SK-N-SH (cell line): ENCODE measurements at regions not wholly inside any gene's neighbourhood (a gene's known extent, or its start where the extent isn't known, plus 50 kb on each side); places are given as distances from the start of the nearest gene placed in this dataset.

ENCODE experiments used
- EP300 ChIP-seq, 2 experiments: IDR thresholded peaks; 2 replicates each; pipeline versions ENCODE4 v1.4.0 to v1.6.1; 2012; ENCODE audit warnings: borderline replicate concordance in 1 of 2, low read depth in 1 of 2, low read length in 1 of 2
- MAX ChIP-seq: IDR thresholded peaks from 2 replicates; pipeline ENCODE4 v1.4.0; 2012; ENCODE audit warnings: low read depth
- POLR2AphosphoS5 ChIP-seq: IDR thresholded peaks from 2 replicates; pipeline ENCODE4 v1.6.1; 2012; ENCODE audit warnings: low read depth, low read length
- SMC3 ChIP-seq: IDR thresholded peaks from 2 replicates; pipeline ENCODE4 v1.6.1; 2012; ENCODE audit warnings: low read depth, low read length, improper control_type of control experiment
- TF ChIP-seq, protein P1 (sequence below): fragments of 200-600 bp; sonication (generic); IDR thresholded peaks from 2 replicates; pipeline ENCODE4 v1.6.1; 2017; ENCODE audit warnings: antibody characterized with exemption, mild to moderate bottlenecking, moderate library complexity

DNA sequence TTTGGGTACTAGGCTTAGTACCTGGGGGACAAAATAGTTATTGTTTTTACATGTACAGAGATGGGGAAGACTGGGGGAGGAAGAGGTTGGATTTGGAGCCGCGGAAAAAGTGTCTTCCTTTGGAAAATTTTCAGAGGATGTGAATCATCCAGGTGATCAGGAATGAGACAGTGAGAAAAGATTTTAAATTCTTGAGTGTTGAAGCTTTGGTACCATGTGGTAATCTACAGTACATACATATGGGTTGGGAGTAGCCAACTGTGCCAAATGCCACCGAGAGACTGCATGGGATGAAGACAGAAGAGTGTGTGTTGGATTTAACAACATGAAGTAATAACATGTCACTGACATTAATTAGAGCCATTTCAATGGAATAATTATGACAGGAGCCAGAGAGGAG is 1238.2 kb downstream of the ROBO1 start:
- no peak for TF ChIP-seq POLR2AphosphoS5
- no peak for TF ChIP-seq EP300 (IDR thresholded peaks at IDR 0.05; ENCODE audit: borderline replicate concordance in 1 of 2, low read depth in 1 of 2, low read length in 1 of 2)
- no peak for TF ChIP-seq SMC3
- TF ChIP-seq, protein P1, sequence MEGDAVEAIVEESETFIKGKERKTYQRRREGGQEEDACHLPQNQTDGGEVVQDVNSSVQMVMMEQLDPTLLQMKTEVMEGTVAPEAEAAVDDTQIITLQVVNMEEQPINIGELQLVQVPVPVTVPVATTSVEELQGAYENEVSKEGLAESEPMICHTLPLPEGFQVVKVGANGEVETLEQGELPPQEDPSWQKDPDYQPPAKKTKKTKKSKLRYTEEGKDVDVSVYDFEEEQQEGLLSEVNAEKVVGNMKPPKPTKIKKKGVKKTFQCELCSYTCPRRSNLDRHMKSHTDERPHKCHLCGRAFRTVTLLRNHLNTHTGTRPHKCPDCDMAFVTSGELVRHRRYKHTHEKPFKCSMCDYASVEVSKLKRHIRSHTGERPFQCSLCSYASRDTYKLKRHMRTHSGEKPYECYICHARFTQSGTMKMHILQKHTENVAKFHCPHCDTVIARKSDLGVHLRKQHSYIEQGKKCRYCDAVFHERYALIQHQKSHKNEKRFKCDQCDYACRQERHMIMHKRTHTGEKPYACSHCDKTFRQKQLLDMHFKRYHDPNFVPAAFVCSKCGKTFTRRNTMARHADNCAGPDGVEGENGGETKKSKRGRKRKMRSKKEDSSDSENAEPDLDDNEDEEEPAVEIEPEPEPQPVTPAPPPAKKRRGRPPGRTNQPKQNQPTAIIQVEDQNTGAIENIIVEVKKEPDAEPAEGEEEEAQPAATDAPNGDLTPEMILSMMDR: no peak
- no peak for TF ChIP-seq MAX
